Renal cortical epithelial cell (primary cell): ENCODE measurements at regions not wholly inside any gene's neighbourhood (a gene's known extent, or its start where the extent isn't known, plus 50 kb on each side); places are given as distances from the start of the nearest gene placed in this dataset.
"Not testable (repeated sequence)": the region's sequence is repeated elsewhere in the genome, so short reads cannot be mapped to it uniquely, and the experiment has no call there.

Experiments used
- DNase-seq: peaks from one replicate; pipeline ENCODE4 v3.0.0-alpha.2; 2011; ENCODE audit warnings: low read depth

- no peak for DNase-seq
These were observed 303.9 kb downstream of the CPS1 start for GRCh38 chr2:210860276-210860675.

- DNase-seq, result no peak
These were observed 304.8 kb downstream of the CPS1 start for GRCh38 chr2:210861038-210861665.

- DNase-seq, result no peak
These were observed 306.1 kb downstream of the CPS1 start for GRCh38 chr2:210862283-210863065.

GRCh38 chr2:210863283-210863682, 306.9 kb downstream of the CPS1 start:
- no peak for DNase-seq

GRCh38 chr2:210871566-210871965, 315.2 kb downstream of the CPS1 start:
- not testable (repeated sequence) for DNase-seq

- DNase-seq, result no peak
These were observed 317.2 kb downstream of the CPS1 start for GRCh38 chr2:210873631-210874030.

GRCh38 chr2:210884227-210884626, 327.8 kb downstream of the CPS1 start:
- no peak for DNase-seq

- DNase-seq, result no peak
These were observed 331.6 kb downstream of the CPS1 start for GRCh38 chr2:210888035-210888434.

- no peak for DNase-seq
These were observed 338.7 kb downstream of the CPS1 start for GRCh38 chr2:210895132-210895531.

GRCh38 chr2:210899131-210899530, 342.7 kb downstream of the CPS1 start:
- no peak for DNase-seq

- DNase-seq, result no peak
These were observed 344.9 kb downstream of the CPS1 start for GRCh38 chr2:210901326-210901725.

- DNase-seq, result no peak
These were observed 356.4 kb downstream of the CPS1 start for GRCh38 chr2:210912779-210913178.

- DNase-seq, result no peak
These were observed 357.1 kb downstream of the CPS1 start for GRCh38 chr2:210913461-210913860.

GRCh38 chr2:210915912-210916311, 359.5 kb downstream of the CPS1 start:
- DNase-seq, result no peak

- no peak for DNase-seq
These were observed 361.1 kb downstream of the CPS1 start for GRCh38 chr2:210917465-210917864.

- DNase-seq, result peak; percentile 11
These were observed 362.7 kb downstream of the CPS1 start for GRCh38 chr2:210919128-210919527.

- DNase-seq, result no peak
These were observed 366.0 kb downstream of the CPS1 start for GRCh38 chr2:210922419-210922818.

GRCh38 chr2:210928714-210929113, 372.3 kb downstream of the CPS1 start:
- peak; percentile 0 for DNase-seq

- no peak for DNase-seq
These were observed 381.8 kb downstream of the CPS1 start for GRCh38 chr2:210938228-210938627.

GRCh38 chr2:210946395-210946794, 390.0 kb downstream of the CPS1 start:
- DNase-seq, result no peak

- not testable (repeated sequence) for DNase-seq
These were observed 394.1 kb downstream of the CPS1 start for GRCh38 chr2:210950434-210951060.

GRCh38 chr2:210954386-210954907, 398.0 kb downstream of the CPS1 start:
- DNase-seq, result no peak

- peak; percentile 63 for DNase-seq
These were observed 399.2 kb downstream of the CPS1 start for GRCh38 chr2:210955591-210955990.
